ENCODE measurements at regions not wholly inside any gene's neighbourhood (a gene's known extent, or its start where the extent isn't known, plus 50 kb on each side); places are given as distances from the start of the nearest gene placed in this dataset.

DNA sequence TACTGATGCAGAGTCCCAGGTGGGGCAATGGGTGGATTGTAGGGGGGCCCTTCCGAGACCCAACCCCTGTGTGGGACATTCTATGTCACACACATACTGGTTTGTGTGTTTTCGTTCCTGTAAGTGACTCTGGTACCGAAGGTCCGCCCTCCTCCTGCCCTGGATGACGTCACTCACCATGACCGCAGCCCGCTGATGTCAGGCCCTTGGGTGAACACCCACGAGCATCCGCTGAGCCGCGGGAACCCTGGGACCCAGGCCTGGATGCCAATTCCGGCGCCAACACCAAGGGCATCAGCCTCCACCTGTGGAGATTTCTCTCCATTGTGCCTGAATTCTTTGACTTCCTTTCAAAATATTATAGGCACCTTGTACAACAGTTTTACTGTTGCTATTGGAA lies 184.3 kb downstream of the MTRR start:
- Mint-ChIP-seq H3K4me3 (no peak overlapping the region), H3K4me1 (peaks cover 5% of the 10 kb centered on the region), H3K36me3 (no peaks in the 10 kb centered on the region), H3K27me3 (ENCODE audit: insufficient read depth, low read depth) (peaks cover 4% of the 10 kb centered on the region), H3K27ac (no peak overlapping the region), H3K9me3 (no peaks in the 10 kb centered on the region)
- Histone ChIP-seq H3K4me3 (no peak overlapping the region), H3K36me3 (no peaks in the 10 kb centered on the region), H3K27ac (no peak overlapping the region), H3K9ac (no peak overlapping the region), H3K4me2 (no peak overlapping the region), H2AFZ (replicated peaks) (no peak overlapping the region), H3K4me1 (no peaks in the 10 kb centered on the region), H4K20me1 (ENCODE audit: low read depth) (no peaks in the 10 kb centered on the region), H3K27me3 (no peaks in the 10 kb centered on the region), H3K79me2 (ENCODE audit: low read depth) (no peaks in the 10 kb centered on the region), H3K9me3 (ENCODE audit: low read depth) (no peaks in the 10 kb centered on the region), H3F3A (ENCODE audit: low read depth) (no peaks in the 10 kb centered on the region)
- DNase-seq (ENCODE audit: low spot score) = no peak
- TF ChIP-seq, protein P1, sequence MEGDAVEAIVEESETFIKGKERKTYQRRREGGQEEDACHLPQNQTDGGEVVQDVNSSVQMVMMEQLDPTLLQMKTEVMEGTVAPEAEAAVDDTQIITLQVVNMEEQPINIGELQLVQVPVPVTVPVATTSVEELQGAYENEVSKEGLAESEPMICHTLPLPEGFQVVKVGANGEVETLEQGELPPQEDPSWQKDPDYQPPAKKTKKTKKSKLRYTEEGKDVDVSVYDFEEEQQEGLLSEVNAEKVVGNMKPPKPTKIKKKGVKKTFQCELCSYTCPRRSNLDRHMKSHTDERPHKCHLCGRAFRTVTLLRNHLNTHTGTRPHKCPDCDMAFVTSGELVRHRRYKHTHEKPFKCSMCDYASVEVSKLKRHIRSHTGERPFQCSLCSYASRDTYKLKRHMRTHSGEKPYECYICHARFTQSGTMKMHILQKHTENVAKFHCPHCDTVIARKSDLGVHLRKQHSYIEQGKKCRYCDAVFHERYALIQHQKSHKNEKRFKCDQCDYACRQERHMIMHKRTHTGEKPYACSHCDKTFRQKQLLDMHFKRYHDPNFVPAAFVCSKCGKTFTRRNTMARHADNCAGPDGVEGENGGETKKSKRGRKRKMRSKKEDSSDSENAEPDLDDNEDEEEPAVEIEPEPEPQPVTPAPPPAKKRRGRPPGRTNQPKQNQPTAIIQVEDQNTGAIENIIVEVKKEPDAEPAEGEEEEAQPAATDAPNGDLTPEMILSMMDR (IDR thresholded peaks at IDR 0.05) = no peak
- TF ChIP-seq EZH2phosphoT487 (IDR thresholded peaks at IDR 0.05) (no peak), EZH2 (IDR thresholded peaks at IDR 0.05) (no peak)

DNA sequence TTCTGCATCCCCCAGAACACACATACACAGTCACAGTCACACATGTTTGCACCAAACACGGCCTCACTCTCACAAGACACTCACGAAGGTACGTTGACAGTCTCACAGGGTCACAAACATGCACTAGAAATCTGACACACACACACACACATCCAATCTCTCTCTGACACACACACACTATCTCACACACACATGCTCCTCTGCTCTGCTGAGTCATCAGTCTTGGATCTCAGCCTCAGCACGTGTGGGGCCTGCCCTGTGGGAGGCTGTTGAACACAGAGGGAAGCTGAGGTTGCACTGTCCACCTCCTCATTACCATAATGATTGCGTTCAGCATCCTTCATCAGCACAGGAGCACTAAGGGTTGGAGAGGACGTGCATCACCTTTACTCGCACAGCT lies 188.8 kb downstream of the MTRR start:
- Histone ChIP-seq H3F3A (ENCODE audit: low read depth) (no peaks in the 10 kb centered on the region), H3K4me1 (peaks cover 5% of the 10 kb centered on the region), H3K9me3 (ENCODE audit: low read depth) (no peaks in the 10 kb centered on the region), H3K79me2 (ENCODE audit: low read depth) (no peaks in the 10 kb centered on the region), H2AFZ (replicated peaks) (no peak overlapping the region), H3K27ac (no peak overlapping the region), H3K4me2 (no peak overlapping the region), H4K20me1 (ENCODE audit: low read depth) (no peaks in the 10 kb centered on the region), H3K27me3 (no peaks in the 10 kb centered on the region), H3K4me3 (no peak overlapping the region), H3K9ac (no peak overlapping the region), H3K36me3 (no peaks in the 10 kb centered on the region)
- no peak for DNase-seq (ENCODE audit: low spot score)
- H3K4me1 Mint-ChIP-seq = peaks cover 17% of the 10 kb centered on the region
- H3K27me3 Mint-ChIP-seq (ENCODE audit: insufficient read depth, low read depth) = peaks cover 3% of the 10 kb centered on the region
- no peaks in the 10 kb centered on the region for H3K9me3 Mint-ChIP-seq
- H3K36me3 Mint-ChIP-seq = no peaks in the 10 kb centered on the region
- no peak overlapping the region for H3K27ac Mint-ChIP-seq
- no peak overlapping the region for H3K4me3 Mint-ChIP-seq
- TF ChIP-seq EZH2 (IDR thresholded peaks at IDR 0.05) (no peak), EZH2phosphoT487 (IDR thresholded peaks at IDR 0.05) (no peak)
- TF ChIP-seq, protein P1 (IDR thresholded peaks at IDR 0.05) = no peak

DNA sequence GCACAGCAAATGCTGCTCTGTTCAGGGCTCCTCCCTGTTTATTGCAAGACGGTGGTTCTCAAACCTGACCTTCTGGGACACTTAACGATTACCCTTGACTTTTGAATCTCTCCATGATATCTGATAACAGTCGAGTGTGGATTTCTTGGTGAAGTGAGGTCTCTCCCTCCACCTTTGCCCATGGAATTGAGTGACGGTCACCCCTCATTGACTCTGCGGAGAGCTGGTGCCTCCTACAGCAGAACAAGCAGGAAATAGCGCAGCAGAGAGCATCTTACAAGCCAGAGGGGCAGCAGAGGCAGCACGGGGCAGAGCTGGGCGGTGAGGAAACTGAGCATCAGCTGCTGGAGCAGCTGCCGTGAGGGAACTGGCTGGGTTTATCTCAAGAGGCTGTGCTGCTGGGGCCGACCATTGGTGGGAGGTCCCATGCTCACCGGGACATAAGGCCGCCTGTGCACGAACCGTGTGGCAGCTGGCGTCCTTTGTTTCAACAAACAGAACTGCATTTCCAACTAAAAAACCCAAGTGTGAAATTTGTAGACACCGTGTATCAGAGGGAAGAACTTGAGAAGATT lies 189.8 kb downstream of the MTRR start:
- Histone ChIP-seq H3K4me1 (peaks cover 5% of the 10 kb centered on the region), H3K36me3 (no peaks in the 10 kb centered on the region), H2AFZ (replicated peaks) (no peak overlapping the region), H4K20me1 (ENCODE audit: low read depth) (no peaks in the 10 kb centered on the region), H3K79me2 (ENCODE audit: low read depth) (no peaks in the 10 kb centered on the region), H3K27me3 (no peaks in the 10 kb centered on the region), H3K9ac (no peak overlapping the region), H3F3A (ENCODE audit: low read depth) (no peaks in the 10 kb centered on the region), H3K4me2 (no peak overlapping the region), H3K9me3 (ENCODE audit: low read depth) (no peaks in the 10 kb centered on the region), H3K27ac (no peak overlapping the region), H3K4me3 (no peak overlapping the region)
- no peak overlapping the region for H3K27ac Mint-ChIP-seq
- TF ChIP-seq EZH2 (IDR thresholded peaks at IDR 0.05) (no peak), EZH2phosphoT487 (IDR thresholded peaks at IDR 0.05) (no peak)
- TF ChIP-seq, protein P1 (IDR thresholded peaks at IDR 0.05) = no peak
- H3K4me3 Mint-ChIP-seq = no peak overlapping the region
- no peaks in the 10 kb centered on the region for H3K36me3 Mint-ChIP-seq
- H3K9me3 Mint-ChIP-seq = no peaks in the 10 kb centered on the region
- peaks cover 3% of the 10 kb centered on the region for H3K27me3 Mint-ChIP-seq (ENCODE audit: insufficient read depth, low read depth)
- H3K4me1 Mint-ChIP-seq = peaks cover 17% of the 10 kb centered on the region
- DNase-seq (ENCODE audit: low spot score) = no peak
